ENCODE measurements at regions not wholly inside any gene's neighbourhood (a gene's known extent, or its start where the extent isn't known, plus 50 kb on each side); places are given as distances from the start of the nearest gene placed in this dataset.

DNA sequence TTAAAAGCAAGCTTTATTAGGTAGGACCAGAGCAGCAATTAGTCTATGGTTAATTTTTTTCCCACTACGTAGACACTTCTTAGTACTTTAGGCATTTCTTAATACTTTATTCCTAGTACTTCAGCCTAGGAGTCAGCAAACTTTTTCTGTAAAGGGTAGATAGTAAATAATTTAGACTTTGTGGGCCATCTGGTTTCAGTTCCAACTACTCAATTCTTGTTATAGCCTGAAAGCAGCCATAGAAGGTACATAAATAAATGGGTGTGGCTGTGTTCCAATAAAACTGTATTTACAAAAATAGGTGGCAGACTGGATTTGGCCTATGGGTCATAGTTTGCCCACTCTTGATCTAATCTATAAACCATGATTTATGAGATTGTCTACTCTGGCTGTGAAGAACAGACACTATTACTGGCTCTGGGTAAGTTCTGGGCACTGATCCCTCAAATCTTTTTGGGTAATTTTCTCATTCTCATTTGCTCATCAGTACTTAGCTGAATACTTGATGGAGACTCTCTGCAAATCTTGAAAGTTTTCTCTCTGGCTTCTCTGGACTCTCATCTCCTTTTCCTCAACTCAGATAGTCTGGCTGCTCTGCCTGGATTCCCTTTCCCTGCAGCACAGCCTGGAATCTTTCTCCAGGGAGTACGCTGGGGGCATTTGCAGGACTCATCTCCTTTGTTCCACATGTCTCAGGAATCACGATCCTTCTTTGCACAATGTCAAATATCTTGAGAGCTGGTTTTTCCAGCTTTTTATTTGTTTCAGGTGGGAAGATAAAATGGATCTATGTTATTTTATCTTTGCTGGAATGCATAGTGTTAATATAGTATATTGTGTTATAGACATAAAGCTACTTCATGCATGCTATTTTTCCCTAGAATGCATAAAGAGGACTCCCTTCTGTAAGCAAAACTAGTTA lies 524.8 kb upstream of the TBL1XR1 start:
- H3K27me3 ChIP-seq (ENCODE audit: control insufficient read depth, insufficient read depth, low read length): no peaks in the 10 kb centered on the region
- POLR2A ChIA-PET: no interaction called here
- no peak overlapping the region for H3K4me3 ChIP-seq (ENCODE audit: low read depth, low read length)
- TF ChIP-seq CTCF (IDR thresholded peaks at IDR 0.05; ENCODE audit: low read depth, low read length): no peak
- CTCF ChIA-PET: interaction anchor here (1.3 kb wide), 1 partner anchor 663 kb away, joined by 3 read pairs; no protein-coding TSS in a partner anchor
- no peak for DNase-seq (ENCODE audit: low read depth, low spot score)
- H3K27ac ChIP-seq (ENCODE audit: low read depth, low read length): no peak overlapping the region
- no peaks in the 10 kb centered on the region for H3K9me3 ChIP-seq (ENCODE audit: control insufficient read depth, insufficient read depth, low read length)

GRCh38 chr3:177724020-177724638 lies 526.8 kb upstream of the TBL1XR1 start:
- Histone ChIP-seq H3K4me3 (ENCODE audit: low read depth, low read length) (no peak overlapping the region), H3K9me3 (ENCODE audit: control insufficient read depth, insufficient read depth, low read length) (no peaks in the 10 kb centered on the region), H3K27me3 (ENCODE audit: control insufficient read depth, insufficient read depth, low read length) (no peaks in the 10 kb centered on the region), H3K27ac (ENCODE audit: low read depth, low read length) (no peak overlapping the region)
- DNase-seq (ENCODE audit: low read depth, low spot score): no peak
- TF ChIP-seq CTCF (IDR thresholded peaks at IDR 0.05; ENCODE audit: low read depth, low read length): no peak
- CTCF ChIA-PET: no interaction called here
- POLR2A ChIA-PET: no interaction called here

DNA sequence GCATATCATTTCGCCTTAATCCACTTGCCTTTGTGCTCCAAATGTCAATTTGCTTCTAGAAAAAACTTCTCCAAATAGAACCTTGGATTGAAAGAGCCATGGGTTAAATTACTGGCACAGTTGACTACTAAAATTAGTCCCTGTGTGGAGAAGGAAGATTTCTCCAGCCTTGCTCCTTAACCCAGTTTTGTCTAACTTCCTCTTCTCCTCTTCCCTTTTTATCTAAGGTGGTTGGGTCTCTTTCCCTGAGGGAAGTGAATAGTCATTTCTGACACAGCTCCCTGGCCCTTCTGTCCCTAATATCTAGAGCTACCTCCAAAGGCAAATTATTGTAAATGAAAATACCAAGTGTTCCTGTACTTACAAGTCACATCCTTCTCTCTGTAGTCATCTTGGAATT lies 527.9 kb upstream of the TBL1XR1 start:
- CTCF ChIA-PET: no interaction called here
- no peak for TF ChIP-seq CTCF (IDR thresholded peaks at IDR 0.05; ENCODE audit: low read depth, low read length)

DNA sequence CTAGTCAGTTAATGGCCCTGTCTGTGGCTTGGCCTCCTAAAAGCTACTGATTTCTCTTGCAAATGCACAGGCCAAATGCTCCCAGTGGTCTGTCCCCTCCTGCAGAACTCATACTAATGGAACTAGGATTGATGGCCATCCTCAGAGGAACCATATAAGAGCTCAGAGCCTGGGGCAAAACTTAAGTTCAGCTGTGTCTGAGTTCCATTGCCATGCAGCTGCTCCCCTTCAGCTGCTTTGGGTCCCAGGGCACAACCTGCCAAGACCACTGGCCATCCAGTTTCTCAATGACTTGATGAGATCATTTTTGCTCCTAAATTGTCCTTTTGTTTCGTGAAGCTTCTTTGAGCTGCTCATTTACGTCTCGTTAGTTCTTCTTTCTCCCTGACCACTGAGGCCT lies 529.5 kb upstream of the TBL1XR1 start:
- no peak overlapping the region for H3K4me3 ChIP-seq (ENCODE audit: low read depth, low read length)
- ChIA-PET CTCF (no interaction called here), POLR2A (no interaction called here)
- H3K27ac ChIP-seq (ENCODE audit: low read depth, low read length): no peak overlapping the region
- H3K27me3 ChIP-seq (ENCODE audit: control insufficient read depth, insufficient read depth, low read length): no peaks in the 10 kb centered on the region
- H3K9me3 ChIP-seq (ENCODE audit: control insufficient read depth, insufficient read depth, low read length): no peaks in the 10 kb centered on the region
- no peak for TF ChIP-seq CTCF (IDR thresholded peaks at IDR 0.05; ENCODE audit: low read depth, low read length)
- no peak for DNase-seq (ENCODE audit: low read depth, low spot score)

More for the DNA sequence above, 527.9 kb upstream of the TBL1XR1 start:
- Histone ChIP-seq H3K27me3 (ENCODE audit: control insufficient read depth, insufficient read depth, low read length) (no peaks in the 10 kb centered on the region), H3K4me3 (ENCODE audit: low read depth, low read length) (no peak overlapping the region), H3K9me3 (ENCODE audit: control insufficient read depth, insufficient read depth, low read length) (no peaks in the 10 kb centered on the region), H3K27ac (ENCODE audit: low read depth, low read length) (no peak overlapping the region)
- POLR2A ChIA-PET: no interaction called here
- DNase-seq (ENCODE audit: low read depth, low spot score): no peak
